AML-193 (cell line): ENCODE measurements at regions not wholly inside any gene's neighbourhood (a gene's known extent, or its start where the extent isn't known, plus 50 kb on each side); places are given as distances from the start of the nearest gene placed in this dataset.

ENCODE experiments used
- DNase-seq, 2 experiments: peaks; one replicate each; lab custom pipeline; 2025; lab: John Stamatoyannopoulos, UW

- no peak for DNase-seq
Measured at GRCh38 chr3:194805546-194805945, 119.9 kb downstream of the FAM43A start.

DNA sequence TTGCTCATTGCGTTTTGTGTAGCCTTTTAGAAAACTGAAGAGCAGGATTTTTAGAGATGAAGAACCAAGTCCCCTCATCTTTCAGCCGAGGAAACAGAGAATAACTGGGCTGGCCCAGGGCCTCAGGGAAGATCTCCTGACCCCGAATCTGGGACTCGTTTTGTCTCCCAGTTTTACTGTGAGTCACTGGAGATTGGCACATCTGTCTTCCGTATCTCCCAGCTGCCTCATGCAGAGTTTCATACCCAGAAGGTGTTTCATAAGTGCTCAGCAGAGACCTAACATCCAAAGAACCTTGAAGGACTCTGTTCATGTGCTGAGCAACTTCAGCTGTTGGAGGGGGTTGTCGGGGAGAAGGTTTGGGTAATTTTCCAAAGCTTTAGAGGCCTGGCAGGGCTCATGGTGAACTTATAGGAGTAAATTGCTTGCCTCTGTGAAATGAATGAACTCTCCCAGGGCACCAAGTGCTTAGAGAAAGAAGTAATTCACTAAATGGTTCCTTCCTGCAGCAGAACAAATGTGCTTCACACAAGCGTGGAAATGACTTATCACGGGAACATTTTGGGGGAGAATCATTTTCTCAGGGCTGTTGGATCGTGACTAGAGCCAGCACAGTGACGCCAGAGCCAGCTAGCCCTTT lies 121.4 kb downstream of the FAM43A start:
- no peak for DNase-seq

DNA sequence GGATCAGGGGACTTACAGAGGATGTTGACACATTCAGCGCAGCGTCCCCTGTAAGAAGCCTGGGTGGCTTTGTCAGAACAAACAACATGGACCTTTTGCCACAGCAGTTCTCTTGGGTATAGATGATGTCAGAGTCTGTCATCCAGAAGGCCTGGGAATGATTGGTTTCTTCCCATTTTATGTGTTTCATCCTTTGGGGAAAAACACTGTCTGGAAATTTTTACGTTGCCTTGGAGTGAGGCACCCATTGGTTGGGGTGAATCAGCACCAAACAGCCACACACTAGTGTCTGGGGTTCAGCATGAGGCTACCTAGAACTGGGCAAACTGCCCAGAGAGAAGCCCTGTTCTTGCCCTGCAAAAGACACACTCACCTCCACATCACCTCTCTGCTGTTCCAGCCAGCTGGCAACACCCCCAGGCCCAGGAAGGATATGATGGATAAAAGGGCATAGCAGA lies 123.0 kb downstream of the FAM43A start:
- DNase-seq = no peak

GRCh38 chr3:194809382-194809781 lies 123.7 kb downstream of the FAM43A start:
- DNase-seq = no peak

GRCh38 chr3:194810076-194810475 lies 124.4 kb downstream of the FAM43A start:
- no peak for DNase-seq

DNA sequence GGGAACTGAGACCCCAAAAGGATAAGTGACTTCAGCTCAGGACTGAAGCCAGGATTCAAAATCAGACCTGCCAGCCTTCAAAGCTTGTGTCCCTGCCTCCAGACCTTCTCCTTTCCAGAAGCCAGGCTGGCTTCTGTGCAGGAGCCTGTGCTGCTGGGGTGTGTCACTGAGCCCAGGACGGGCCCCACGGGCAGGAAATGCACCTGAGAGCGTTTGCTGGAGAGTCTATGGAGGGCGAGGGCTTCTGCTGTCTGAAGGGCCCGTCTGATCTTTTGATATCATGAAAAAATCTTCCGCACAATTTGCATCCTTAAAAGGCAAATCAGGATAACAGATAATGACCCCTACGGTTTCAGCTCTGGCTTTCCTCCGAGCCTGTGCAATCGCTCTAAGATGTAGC lies 125.4 kb downstream of the FAM43A start:
- DNase-seq = no peak

- DNase-seq = no peak
Measured at GRCh38 chr3:194812176-194812575, 126.5 kb downstream of the FAM43A start.

DNA sequence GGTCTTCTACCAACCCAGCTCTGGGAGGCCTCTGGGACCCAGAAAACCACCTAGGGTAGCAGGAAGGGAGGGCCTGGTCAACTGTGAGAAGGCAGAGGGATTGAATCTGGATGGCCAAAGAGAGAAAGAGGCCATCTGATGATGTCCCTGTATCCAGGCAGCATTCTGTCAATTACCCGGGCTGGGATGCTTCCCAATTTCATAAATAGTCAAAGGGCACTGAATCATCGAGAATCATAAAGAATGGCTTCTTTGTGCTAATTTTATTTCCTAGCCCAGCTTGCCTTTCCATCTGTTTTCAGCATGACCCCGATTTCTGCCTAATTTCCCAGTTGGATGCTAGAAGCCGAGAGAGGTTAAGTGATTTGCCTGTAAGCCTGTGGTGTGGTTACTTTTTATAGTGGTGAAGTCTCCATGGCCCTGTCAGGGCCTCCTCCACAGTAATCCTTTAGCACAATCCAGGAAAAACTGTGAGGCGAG lies 129.2 kb downstream of the FAM43A start:
- no peak for DNase-seq

GRCh38 chr3:194816748-194817591 lies 131.3 kb downstream of the FAM43A start:
- no peak for DNase-seq

GRCh38 chr3:194817592-194817930 lies 131.9 kb downstream of the FAM43A start:
- DNase-seq = no peak

GRCh38 chr3:194817936-194818335 lies 132.3 kb downstream of the FAM43A start:
- DNase-seq = no peak

DNA sequence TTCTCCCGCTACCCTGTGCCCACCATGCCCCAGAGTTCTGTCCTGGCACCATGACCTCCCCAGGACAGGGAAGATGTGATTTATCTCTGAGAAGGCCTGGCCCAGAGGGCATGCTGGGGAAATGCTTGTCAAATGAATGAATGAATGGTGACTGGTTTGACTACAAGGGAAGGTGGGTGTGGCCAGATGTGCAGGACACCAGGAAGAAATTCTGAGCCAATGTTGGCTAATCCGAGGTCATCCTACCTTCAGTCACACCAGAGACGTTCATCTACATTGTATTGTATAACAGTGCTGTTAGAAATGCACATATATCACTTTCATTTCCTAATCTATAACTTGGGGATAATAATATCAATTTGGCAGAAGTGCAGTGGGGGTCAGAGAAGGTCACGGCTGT lies 138.4 kb downstream of the FAM43A start:
- no peak for DNase-seq

DNA sequence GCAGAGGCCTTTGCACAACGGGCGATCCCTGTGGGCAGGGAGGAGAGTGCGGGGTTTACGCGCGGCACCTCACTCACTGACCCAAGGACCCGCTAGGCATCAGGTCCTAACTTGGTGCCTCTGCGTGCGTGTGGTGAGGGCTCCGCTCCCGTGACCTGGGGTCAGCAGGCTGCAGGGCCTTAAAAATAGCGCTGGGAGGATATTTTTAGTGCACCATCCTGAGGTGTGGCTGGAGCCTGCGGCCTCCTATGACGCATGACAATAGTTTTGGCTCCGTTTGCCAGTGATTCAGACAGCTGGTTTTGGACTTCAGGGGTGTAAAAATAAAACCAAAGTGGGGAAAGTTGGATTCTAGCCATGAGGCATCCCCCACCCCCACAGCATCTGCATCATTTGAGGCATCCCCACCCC lies 139.0 kb downstream of the FAM43A start:
- no peak for DNase-seq

DNA sequence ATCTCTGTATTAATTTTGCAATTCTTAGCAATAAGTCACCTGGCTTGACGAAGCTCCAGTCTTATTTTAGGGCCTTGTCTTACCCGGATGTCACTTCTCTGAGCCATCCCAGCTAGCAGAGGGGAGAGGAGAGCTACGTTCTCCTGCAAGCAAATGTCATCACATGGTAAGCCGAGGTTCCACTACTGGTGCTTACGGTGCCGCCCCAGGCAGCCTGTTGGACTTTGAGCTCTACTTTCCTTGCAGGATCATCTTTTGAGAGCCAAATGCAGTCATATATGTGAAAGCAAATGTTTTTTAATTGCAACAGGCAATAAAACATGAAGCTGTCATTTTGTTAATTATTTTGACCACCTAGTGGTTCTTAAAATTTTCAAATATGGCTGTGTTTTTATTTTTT lies 140.9 kb downstream of the FAM43A start:
- DNase-seq = no peak

DNA sequence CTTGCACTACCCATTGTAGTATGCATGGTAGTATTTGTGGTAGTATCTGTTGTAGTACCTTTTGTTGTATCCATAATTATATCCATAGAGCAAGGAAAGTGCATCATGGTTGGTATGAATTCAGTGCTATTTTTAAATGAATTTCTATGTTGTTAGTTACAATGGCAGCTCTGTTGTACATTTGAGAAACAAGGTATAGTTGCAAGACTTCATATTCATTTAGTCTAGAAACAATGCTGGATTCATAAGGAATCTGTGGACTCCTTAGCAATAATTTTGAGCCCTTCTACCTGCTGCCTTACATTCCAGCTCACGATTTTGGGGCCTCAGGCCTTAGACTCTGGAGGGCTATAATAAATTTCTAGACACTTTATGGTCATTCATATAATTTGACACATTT lies 141.8 kb downstream of the FAM43A start:
- DNase-seq = no peak

- no peak for DNase-seq
Measured at GRCh38 chr3:194828116-194828515, 142.4 kb downstream of the FAM43A start.

DNA sequence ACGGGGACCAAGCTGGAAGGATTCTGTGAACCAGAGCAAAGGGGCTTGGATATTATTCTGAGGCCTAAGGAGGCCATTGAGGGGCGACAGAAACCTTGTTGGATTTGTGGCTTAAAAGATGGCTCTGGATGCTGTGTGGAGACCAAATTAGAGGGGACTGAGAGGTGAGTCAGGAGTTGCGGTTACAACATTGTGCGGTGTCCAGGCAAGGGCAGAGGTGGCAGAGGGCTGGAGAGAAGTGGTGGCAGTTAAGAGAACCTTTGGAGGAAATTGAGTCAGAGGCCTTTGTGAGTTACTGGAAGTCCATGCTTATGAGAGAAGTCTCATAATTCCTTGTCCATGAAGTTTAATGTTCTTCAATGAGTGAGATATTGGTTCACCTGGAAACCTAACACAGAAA lies 143.2 kb downstream of the FAM43A start:
- no peak for DNase-seq

- no peak for DNase-seq
Measured at GRCh38 chr3:194830401-194830800, 144.7 kb downstream of the FAM43A start.

GRCh38 chr3:194830978-194831377 lies 145.3 kb downstream of the FAM43A start:
- no peak for DNase-seq

GRCh38 chr3:194832346-194833104 lies 146.8 kb downstream of the FAM43A start:
- no peak for DNase-seq

DNA sequence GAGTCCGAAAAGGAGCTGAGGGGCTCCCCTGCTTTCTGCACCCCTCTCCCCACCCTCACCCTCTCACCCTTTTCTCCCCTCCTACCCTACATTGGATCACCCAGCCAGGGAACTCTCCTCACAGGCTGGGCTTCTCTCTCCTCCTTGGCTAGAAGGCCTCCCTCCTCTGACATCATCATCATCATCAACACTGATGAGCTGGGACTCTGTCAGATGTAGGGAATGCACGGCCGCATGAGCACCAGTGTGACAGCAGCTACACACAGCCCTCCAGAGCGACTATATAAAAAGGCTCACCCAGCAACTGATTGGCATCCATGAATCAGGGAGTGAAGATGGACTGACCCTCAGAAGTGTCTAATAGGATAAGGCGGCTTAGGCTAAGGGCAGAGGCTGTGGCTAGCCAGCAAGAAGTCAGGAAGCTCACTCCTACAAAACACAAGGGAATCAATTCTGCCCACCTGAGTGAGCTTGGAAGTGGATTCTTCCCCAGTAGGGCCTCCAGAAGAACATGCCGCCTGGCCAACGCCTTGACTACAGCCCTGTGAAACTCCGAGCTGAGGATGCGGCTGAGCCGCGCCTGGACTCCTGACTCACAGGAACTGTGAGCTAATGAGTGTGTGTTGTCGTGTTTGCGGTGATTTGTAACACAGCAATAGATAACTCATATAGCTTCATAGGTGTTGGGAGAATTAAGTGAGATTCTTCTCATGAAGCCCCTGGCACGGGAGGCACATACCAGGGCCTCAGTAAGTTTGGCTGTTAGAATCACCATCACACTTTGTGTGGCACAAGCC lies 147.6 kb downstream of the FAM43A start:
- DNase-seq = no peak

DNA sequence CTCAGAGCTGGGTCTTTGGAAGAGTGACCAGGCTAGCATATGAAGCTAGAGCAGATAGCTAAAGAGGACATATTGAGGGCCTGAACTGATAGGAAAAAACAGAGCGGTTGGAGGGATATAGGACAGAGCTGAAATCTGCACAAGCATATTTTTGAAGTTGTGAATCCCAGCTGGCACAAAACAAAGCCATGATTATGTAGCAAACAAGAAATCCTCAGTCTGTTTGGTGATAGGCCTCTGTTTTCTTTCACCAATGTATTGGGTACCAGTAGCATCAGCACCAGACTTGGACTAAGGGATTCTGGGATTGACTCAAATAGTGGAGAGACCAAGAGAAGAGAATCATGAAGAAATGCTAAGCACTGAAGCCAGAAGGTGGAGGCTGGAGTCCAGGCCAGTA lies 151.0 kb downstream of the FAM43A start:
- no peak for DNase-seq
